ENCODE measurements at regions not wholly inside any gene's neighbourhood (a gene's known extent, or its start where the extent isn't known, plus 50 kb on each side); places are given as distances from the start of the nearest gene placed in this dataset.

GRCh38 chr5:51664491-51665250, 281.4 kb downstream of the ISL1 start:
- H3K36me3 ChIP-seq (ENCODE audit: insufficient read depth, low read length): no peaks in the 10 kb centered on the region
- no peaks in the 10 kb centered on the region for H3F3A ChIP-seq (ENCODE audit: low read depth)
- no peak overlapping the region for H3K4me2 ChIP-seq (ENCODE audit: low read depth, low read length, poor library complexity, severe bottlenecking)
- no peaks in the 10 kb centered on the region for H3K4me1 ChIP-seq (ENCODE audit: insufficient read depth, low read length, poor library complexity, severe bottlenecking)
- H3K79me2 ChIP-seq (ENCODE audit: insufficient read depth, low read length): no peaks in the 10 kb centered on the region
- no peaks in the 10 kb centered on the region for H3K9me2 ChIP-seq (replicated peaks; ENCODE audit: low read depth, low read length)
- no peaks in the 10 kb centered on the region for H3K9me3 ChIP-seq (ENCODE audit: insufficient read depth, low read depth, low read length)
- TF ChIP-seq CTCF (conservative IDR thresholded peaks at IDR 0.05; ENCODE audit: low read length) (no peak), EZH2phosphoT487 (IDR thresholded peaks at IDR 0.05; ENCODE audit: borderline replicate concordance) (no peak)
- no peaks in the 10 kb centered on the region for H4K20me1 ChIP-seq (ENCODE audit: insufficient read depth, low read length, poor library complexity, severe bottlenecking)
- H3K4me3 ChIP-seq (ENCODE audit: low read length, poor library complexity, severe bottlenecking): no peak overlapping the region
- peak overlapping the region; percentile 62 for H2AFZ ChIP-seq (ENCODE audit: low read length)
- H3K9ac ChIP-seq (ENCODE audit: low read depth, low read length, poor library complexity, severe bottlenecking): no peak overlapping the region
- H3K27me3 ChIP-seq (ENCODE audit: insufficient read depth, low read length, poor library complexity, severe bottlenecking): no peaks in the 10 kb centered on the region

- Histone ChIP-seq H3K4me2 (ENCODE audit: low read depth, low read length, poor library complexity, severe bottlenecking) (no peak overlapping the region), H4K20me1 (ENCODE audit: insufficient read depth, low read length, poor library complexity, severe bottlenecking) (no peaks in the 10 kb centered on the region), H3K9me3 (ENCODE audit: insufficient read depth, low read depth, low read length) (no peaks in the 10 kb centered on the region), H3K27me3 (ENCODE audit: insufficient read depth, low read length, poor library complexity, severe bottlenecking) (no peaks in the 10 kb centered on the region), H3K9me2 (replicated peaks; ENCODE audit: low read depth, low read length) (no peaks in the 10 kb centered on the region), H3K36me3 (ENCODE audit: insufficient read depth, low read length) (no peaks in the 10 kb centered on the region), H2AFZ (ENCODE audit: low read length) (peak overlapping the region; percentile 62), H3K9ac (ENCODE audit: low read depth, low read length, poor library complexity, severe bottlenecking) (no peak overlapping the region), H3K4me3 (ENCODE audit: low read length, poor library complexity, severe bottlenecking) (no peak overlapping the region), H3F3A (ENCODE audit: low read depth) (no peaks in the 10 kb centered on the region), H3K79me2 (ENCODE audit: insufficient read depth, low read length) (no peaks in the 10 kb centered on the region), H3K4me1 (ENCODE audit: insufficient read depth, low read length, poor library complexity, severe bottlenecking) (no peaks in the 10 kb centered on the region)
- no peak for TF ChIP-seq CTCF (conservative IDR thresholded peaks at IDR 0.05; ENCODE audit: low read length)
Measured at GRCh38 chr5:51665251-51665593, 282.0 kb downstream of the ISL1 start.

- Histone ChIP-seq H3F3A (ENCODE audit: low read depth) (no peaks in the 10 kb centered on the region), H3K27me3 (ENCODE audit: insufficient read depth, low read length, poor library complexity, severe bottlenecking) (no peaks in the 10 kb centered on the region), H3K9me3 (ENCODE audit: insufficient read depth, low read depth, low read length) (no peaks in the 10 kb centered on the region), H3K4me3 (ENCODE audit: low read length, poor library complexity, severe bottlenecking) (no peak overlapping the region), H2AFZ (ENCODE audit: low read length) (no peak overlapping the region), H3K4me2 (ENCODE audit: low read depth, low read length, poor library complexity, severe bottlenecking) (no peak overlapping the region), H3K9me2 (replicated peaks; ENCODE audit: low read depth, low read length) (no peaks in the 10 kb centered on the region), H3K4me1 (ENCODE audit: insufficient read depth, low read length, poor library complexity, severe bottlenecking) (no peaks in the 10 kb centered on the region), H3K9ac (ENCODE audit: low read depth, low read length, poor library complexity, severe bottlenecking) (no peak overlapping the region), H3K36me3 (ENCODE audit: insufficient read depth, low read length) (no peaks in the 10 kb centered on the region), H4K20me1 (ENCODE audit: insufficient read depth, low read length, poor library complexity, severe bottlenecking) (no peaks in the 10 kb centered on the region), H3K79me2 (ENCODE audit: insufficient read depth, low read length) (no peaks in the 10 kb centered on the region)
- TF ChIP-seq CTCF (conservative IDR thresholded peaks at IDR 0.05; ENCODE audit: low read length) (no peak), EZH2phosphoT487 (IDR thresholded peaks at IDR 0.05; ENCODE audit: borderline replicate concordance) (no peak)
Measured at GRCh38 chr5:51669095-51669494, 285.8 kb downstream of the ISL1 start.

Data from Loucy (cell line).